ENCODE measurements at regions not wholly inside any gene's neighbourhood (a gene's known extent, or its start where the extent isn't known, plus 50 kb on each side); places are given as distances from the start of the nearest gene placed in this dataset.
A peak's percentile ranks its signal among the peaks of the same experiment; 100 is the strongest.

DNA sequence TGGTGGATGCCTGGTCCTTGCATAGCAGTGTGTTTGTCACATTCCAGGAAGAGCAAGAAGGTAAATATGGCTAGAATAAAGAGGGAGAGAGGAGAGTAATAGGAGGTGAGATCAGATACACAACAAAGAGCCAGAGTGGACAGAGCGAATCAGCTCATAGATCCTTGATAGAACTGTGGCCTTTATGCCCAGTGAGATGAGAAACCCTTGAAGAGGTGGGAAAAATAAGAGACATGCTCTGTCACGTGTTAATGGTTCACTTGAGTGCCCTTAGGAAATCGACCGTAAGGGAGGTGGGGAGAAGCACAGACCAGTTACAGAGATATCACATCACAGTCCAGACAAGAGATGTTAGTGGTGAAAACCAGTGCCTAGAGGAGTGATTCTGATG lies 84.7 kb upstream of the RAB27B start:
- no peak for DNase-seq (ENCODE audit: low spot score)
- no peak for ATAC-seq (ENCODE audit: low FRiP score)
- TF ChIP-seq, protein P1, sequence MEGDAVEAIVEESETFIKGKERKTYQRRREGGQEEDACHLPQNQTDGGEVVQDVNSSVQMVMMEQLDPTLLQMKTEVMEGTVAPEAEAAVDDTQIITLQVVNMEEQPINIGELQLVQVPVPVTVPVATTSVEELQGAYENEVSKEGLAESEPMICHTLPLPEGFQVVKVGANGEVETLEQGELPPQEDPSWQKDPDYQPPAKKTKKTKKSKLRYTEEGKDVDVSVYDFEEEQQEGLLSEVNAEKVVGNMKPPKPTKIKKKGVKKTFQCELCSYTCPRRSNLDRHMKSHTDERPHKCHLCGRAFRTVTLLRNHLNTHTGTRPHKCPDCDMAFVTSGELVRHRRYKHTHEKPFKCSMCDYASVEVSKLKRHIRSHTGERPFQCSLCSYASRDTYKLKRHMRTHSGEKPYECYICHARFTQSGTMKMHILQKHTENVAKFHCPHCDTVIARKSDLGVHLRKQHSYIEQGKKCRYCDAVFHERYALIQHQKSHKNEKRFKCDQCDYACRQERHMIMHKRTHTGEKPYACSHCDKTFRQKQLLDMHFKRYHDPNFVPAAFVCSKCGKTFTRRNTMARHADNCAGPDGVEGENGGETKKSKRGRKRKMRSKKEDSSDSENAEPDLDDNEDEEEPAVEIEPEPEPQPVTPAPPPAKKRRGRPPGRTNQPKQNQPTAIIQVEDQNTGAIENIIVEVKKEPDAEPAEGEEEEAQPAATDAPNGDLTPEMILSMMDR (IDR thresholded peaks at IDR 0.05) = no peak

DNA sequence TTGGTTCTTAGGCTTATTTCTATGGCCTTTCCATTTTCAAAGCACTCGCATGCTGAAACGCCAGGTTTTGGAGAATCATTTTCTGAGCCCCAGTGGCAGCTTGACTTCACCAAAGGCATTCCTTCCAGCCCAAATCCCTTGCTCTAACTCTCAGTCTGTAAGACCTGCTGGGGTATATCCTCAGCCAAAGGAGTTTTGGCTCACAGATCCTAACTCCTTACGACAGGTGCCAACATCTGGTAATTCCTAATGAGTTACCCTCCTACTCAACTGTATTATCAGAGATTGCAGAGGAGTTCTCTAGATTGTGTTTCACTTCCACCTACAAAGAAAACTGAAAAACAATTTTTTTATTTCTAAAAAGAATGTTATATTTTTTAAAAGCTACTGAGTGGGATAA lies 79.0 kb upstream of the RAB27B start:
- TF ChIP-seq, protein P1 (IDR thresholded peaks at IDR 0.05) = no peak
- peak; percentile 62 for ATAC-seq (ENCODE audit: low FRiP score)
- DNase-seq (ENCODE audit: low spot score) = no peak

DNA sequence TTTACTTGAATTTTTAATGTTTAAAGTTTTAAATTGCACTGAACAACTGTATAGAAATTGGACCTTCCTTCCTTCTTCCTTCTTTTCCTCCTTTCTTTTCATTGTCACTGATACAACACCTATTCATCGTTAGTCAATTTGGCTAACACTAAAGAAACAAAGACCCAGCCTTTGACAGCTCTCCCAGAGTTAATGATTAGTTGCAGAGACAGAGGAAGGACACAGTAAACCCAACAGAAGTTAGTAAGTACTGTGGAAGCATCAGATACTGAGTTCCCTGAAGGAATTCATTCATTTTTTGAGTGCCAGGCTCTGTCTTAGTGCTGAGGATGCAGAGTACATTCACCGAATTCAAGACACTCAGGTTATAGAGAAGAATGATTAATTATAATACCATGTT lies 77.9 kb upstream of the RAB27B start:
- ATAC-seq (ENCODE audit: low FRiP score) (no peak), DNase-seq (ENCODE audit: low spot score) (no peak)
- TF ChIP-seq, protein P1 (IDR thresholded peaks at IDR 0.05) = no peak

DNA sequence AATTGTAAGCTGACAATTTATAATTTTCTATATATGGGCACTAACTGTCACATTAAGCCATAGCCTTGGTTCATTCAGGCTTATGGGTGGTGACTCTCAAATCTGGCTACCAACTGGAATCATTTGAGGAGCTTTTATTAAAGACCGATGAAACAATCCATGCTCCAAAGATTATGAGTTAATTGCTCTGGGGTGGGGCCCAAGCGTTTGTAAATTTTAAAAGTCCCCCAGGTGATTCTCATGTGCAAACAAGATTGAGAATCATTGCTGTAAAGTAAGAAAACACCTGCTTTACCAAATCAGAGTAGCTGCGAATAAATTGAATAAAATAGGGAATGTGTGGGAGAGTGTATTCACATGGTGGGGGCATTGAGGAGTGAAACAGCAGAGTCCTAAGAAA lies 76.1 kb upstream of the RAB27B start:
- ATAC-seq (ENCODE audit: low FRiP score) (no peak), DNase-seq (ENCODE audit: low spot score) (no peak)
- TF ChIP-seq, protein P1 (IDR thresholded peaks at IDR 0.05) = no peak

DNA sequence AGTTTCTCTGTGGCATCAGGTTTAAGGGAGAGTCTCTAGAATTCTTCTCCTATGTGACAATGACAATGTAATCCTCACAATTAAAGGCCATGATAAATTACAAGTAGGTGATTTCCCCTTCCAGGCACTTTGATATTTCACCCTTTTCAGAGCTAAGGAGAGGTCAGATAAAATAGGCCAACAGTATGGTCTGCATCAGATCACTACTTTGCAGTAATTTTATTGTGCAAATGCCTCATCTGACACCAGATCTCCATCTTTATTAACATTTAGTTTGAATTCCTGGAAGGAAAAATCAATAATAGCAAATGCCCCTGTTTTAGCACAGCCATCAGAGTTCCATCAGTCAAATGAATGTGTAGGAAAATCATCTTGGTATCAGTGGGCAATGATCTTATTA lies 72.8 kb upstream of the RAB27B start:
- TF ChIP-seq, protein P1 (IDR thresholded peaks at IDR 0.05) = no peak
- DNase-seq (ENCODE audit: low spot score) (no peak), ATAC-seq (ENCODE audit: low FRiP score) (no peak)

DNA sequence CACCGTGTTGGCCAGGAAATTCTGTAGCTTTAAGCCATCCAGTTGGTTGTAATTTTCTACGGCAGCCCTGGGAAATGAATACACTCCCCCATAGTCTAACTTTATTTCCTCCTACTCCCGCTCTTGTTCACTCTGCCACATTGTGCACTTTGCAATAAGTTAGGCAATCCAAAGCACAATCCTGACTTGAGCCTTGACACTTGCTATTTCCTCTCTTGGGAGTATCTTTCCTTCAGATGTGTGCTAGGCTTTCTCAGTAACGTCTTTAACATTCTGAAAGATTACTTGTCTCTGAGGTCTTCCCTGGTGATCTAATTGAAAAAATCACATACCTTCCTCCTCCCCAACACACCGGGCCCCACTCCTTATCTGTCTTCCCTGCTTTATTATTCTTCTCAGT lies 65.9 kb upstream of the RAB27B start:
- DNase-seq (ENCODE audit: low spot score) (no peak), ATAC-seq (ENCODE audit: low FRiP score) (no peak)
- TF ChIP-seq, protein P1 (IDR thresholded peaks at IDR 0.05) = no peak

DNA sequence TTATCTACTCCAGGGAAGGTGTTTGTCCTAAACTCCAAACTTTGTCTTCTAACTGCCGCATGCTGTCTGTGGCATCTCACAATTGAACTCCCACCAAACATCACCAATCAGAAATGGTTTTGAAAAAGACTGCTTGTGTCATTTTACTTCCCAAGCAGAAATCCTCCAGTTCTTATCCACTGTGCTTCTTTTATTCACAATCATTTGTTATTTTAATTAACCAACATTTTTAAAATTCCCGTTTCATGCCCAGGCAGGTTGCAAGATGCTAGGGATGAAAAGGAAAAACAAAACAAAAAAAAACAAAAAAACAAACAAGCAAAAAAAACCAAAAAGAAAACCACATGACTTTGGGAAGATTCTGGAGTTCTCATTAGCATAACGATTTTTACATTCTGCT lies 63.5 kb upstream of the RAB27B start:
- no peak for DNase-seq (ENCODE audit: low spot score)
- TF ChIP-seq, protein P1 (IDR thresholded peaks at IDR 0.05) = no peak
- no peak for ATAC-seq (ENCODE audit: low FRiP score)
